B cell (primary cell): ENCODE measurements at regions not wholly inside any gene's neighbourhood (a gene's known extent, or its start where the extent isn't known, plus 50 kb on each side); places are given as distances from the start of the nearest gene placed in this dataset.

Experiments used
- ATAC-seq: fragments of 200-7000 bp; cut with Tn5 transposase; one replicate; pipeline ENCODE4 v1.10.0; 2021; ENCODE audit warnings: low read depth, mild to moderate bottlenecking, moderate number of reproducible peaks, moderate library complexity
- CTCF ChIA-PET: fragments of 350-600 bp; sonication (Branson Sonifier 250); formaldehyde crosslinking; loops from one replicate; lab custom pipeline; 2021; ENCODE audit warnings: antibody characterized with exemption, inconsistent platforms; lab: Charles Lee
- POLR2A ChIA-PET: fragments of 350-600 bp; sonication (Branson Sonifier 250); formaldehyde crosslinking; loops from one replicate; lab custom pipeline; 2021; ENCODE audit warnings: antibody characterized with exemption; lab: Charles Lee
- DNase-seq: peaks from one replicate; pipeline ENCODE4 v3.0.0; 2013
- H2AFZ ChIP-seq: 2 replicates; pipeline ENCODE4 v1.6.1; 2012; ENCODE audit warnings: mild to moderate bottlenecking, low read depth, low read length; ENCODE audit not compliant: insufficient read depth, poor library complexity, severe bottlenecking
- H3K27ac ChIP-seq, 2 donors: 1 replicate in 1 of 2; 2 replicates in 1 of 2; pipeline ENCODE4 v1.5.1; 2012 to 2013; ENCODE audit warnings: low read length in 2 of 2, mild to moderate bottlenecking in 2 of 2, moderate library complexity in 1 of 2
- H3K27me3 ChIP-seq, 4 experiments: fragments of 200-600 bp in 1 of 4; sonication (generic) in 1 of 4; replicated peaks in 1 of 4; 1 replicate in 2 of 4; 2 replicates in 2 of 4; pipeline versions ENCODE4 v1.6.1 to v1.7.0; 2013 to 2016; ENCODE audit warnings: low read length in 3 of 4, mild to moderate bottlenecking in 2 of 4, mixed read lengths in 1 of 4, moderate library complexity in 1 of 4; ENCODE audit not compliant: insufficient read depth in 4 of 4, control insufficient read depth in 3 of 4; ENCODE audit errors: control extremely low read depth in 1 of 4
- H3K36me3 ChIP-seq, 2 experiments: replicated peaks in 1 of 2; 1 replicate in 1 of 2; 2 replicates in 1 of 2; pipeline versions ENCODE4 v1.6.1 to v1.7.1; 2013; ENCODE audit warnings: low read length in 1 of 2; ENCODE audit not compliant: insufficient read depth in 2 of 2, control insufficient read depth in 1 of 2; ENCODE audit errors: control extremely low read depth in 1 of 2, extremely low read depth in 1 of 2
- H3K4me1 ChIP-seq, 2 donors: fragments of 200-600 bp in 1 of 2; sonication (generic) in 1 of 2; 1 replicate in 1 of 2; 2 replicates in 1 of 2; pipeline versions ENCODE4 v1.5.1 to v1.6.1; 2013 to 2017; ENCODE audit warnings: low read length in 2 of 2; ENCODE audit not compliant: control insufficient read depth in 2 of 2, insufficient read depth in 2 of 2
- H3K4me2 ChIP-seq: replicated peaks from 2 replicates; pipeline ENCODE3; 2012; ENCODE audit warnings: mild to moderate bottlenecking, low read depth, low read length; ENCODE audit not compliant: poor library complexity, severe bottlenecking
- H3K4me3 ChIP-seq, 5 experiments: fragments of 200-600 bp in 1 of 5; sonication (generic) in 1 of 5; 1 replicate in 3 of 5; 2 replicates in 2 of 5; pipeline versions ENCODE4 v1.5.1 to v1.7.0; 2011 to 2016; ENCODE audit warnings: low read length in 4 of 5, mild to moderate bottlenecking in 4 of 5, low read depth in 2 of 5, control low read depth in 1 of 5, moderate library complexity in 1 of 5; ENCODE audit not compliant: insufficient read depth in 1 of 5; ENCODE audit errors: control extremely low read depth in 1 of 5, extremely low read depth in 1 of 5
- H3K79me2 ChIP-seq: fragments of 200-600 bp; sonication (generic); one replicate; pipeline ENCODE4 v1.6.0; 2016; ENCODE audit warnings: low read length; ENCODE audit not compliant: control insufficient read depth, insufficient read depth
- H3K9ac ChIP-seq: fragments of 200-600 bp; sonication (generic); 2 replicates; pipeline ENCODE4 v1.6.1; 2017; ENCODE audit warnings: mild to moderate bottlenecking, low read length, moderate library complexity
- H3K9me3 ChIP-seq, 3 donors: one replicate each; pipeline versions ENCODE4 v1.6.1 to v1.7.1; 2013; ENCODE audit warnings: low read length in 2 of 3; ENCODE audit not compliant: control insufficient read depth in 2 of 3, insufficient read depth in 1 of 3; ENCODE audit errors: control extremely low read depth in 1 of 3
- H4K20me1 ChIP-seq: 2 replicates; pipeline ENCODE4 v1.6.0; 2012; ENCODE audit warnings: mild to moderate bottlenecking, low read length; ENCODE audit not compliant: insufficient read depth, control insufficient read depth, poor library complexity, severe bottlenecking
- H3K27ac Mint-ChIP-seq: one replicate; pipeline ENCODE4 v1.8.0; 2021; ENCODE audit warnings: mixed read lengths
- H3K27me3 Mint-ChIP-seq: one replicate; pipeline ENCODE4 v1.8.0; 2021; ENCODE audit warnings: mixed read lengths
- H3K4me1 Mint-ChIP-seq: one replicate; pipeline ENCODE4 v1.8.0; 2021; ENCODE audit warnings: mixed read lengths
- H3K4me3 Mint-ChIP-seq: one replicate; pipeline ENCODE4 v1.8.0; 2021; ENCODE audit warnings: mixed read lengths
- H3K9me3 Mint-ChIP-seq: one replicate; pipeline ENCODE4 v1.8.0; 2022; ENCODE audit warnings: mixed read lengths; ENCODE audit not compliant: insufficient read depth
- CTCF ChIP-seq: fragments of 200-600 bp; IDR thresholded peaks from one replicate; pipeline ENCODE4 v1.8.0; 2022; ENCODE audit warnings: antibody characterized with exemption, mild to moderate bottlenecking
- EZH2 ChIP-seq: IDR thresholded peaks from 2 replicates; pipeline ENCODE4 v1.6.1; 2012; ENCODE audit warnings: borderline replicate concordance, low read depth, mild to moderate bottlenecking, moderate library complexity, low read length; ENCODE audit not compliant: insufficient read depth, poor library complexity, severe bottlenecking
- WGBS: methylation state at CpG from one replicate; pipeline ENCODE4 v1.1.5; 2013; ENCODE audit warnings: missing lambda C conversion rate; ENCODE audit not compliant: insufficient coverage; 5-methylcytosine and 5-hydroxymethylcytosine counted together
- intact Hi-C: fragments of 100-400 bp; cut with micrococcal nuclease; formaldehyde crosslinking; loops from one replicate; pipeline ENCODE4 v1.10.0; 2022

GRCh38 chr9:1233568-1233967, 183.4 kb downstream of the DMRT2 start:
- Histone ChIP-seq H3K4me2 (no peak overlapping the region), H3K9me3 (peaks cover 0 to 2% (median 0%) of the 10 kb centered on the region in 3 donors), H2AFZ (no peak overlapping the region), H3K27me3 (no peaks in the 10 kb centered on the region), H3K36me3 (no peaks in the 10 kb centered on the region), H4K20me1 (no peaks in the 10 kb centered on the region), H3K4me1 (no peaks in the 10 kb centered on the region), H3K9ac (no peak overlapping the region), H3K27ac (no peak overlapping the region), H3K4me3 (no peak overlapping the region), H3K79me2 (no peaks in the 10 kb centered on the region)
- CTCF ChIA-PET: no interaction called here
- no peak for DNase-seq
- no peak for TF ChIP-seq EZH2
- no peak for TF ChIP-seq CTCF
- Mint-ChIP-seq H3K27ac (no peak overlapping the region), H3K4me3 (no peak overlapping the region), H3K27me3 (no peaks in the 10 kb centered on the region), H3K9me3 (no peaks in the 10 kb centered on the region), H3K4me1 (no peaks in the 10 kb centered on the region)
- no peak for ATAC-seq
- no CpG with 5 or more reads among the region's 2 CpGs for WGBS
- intact Hi-C loops: no loop called here
- POLR2A ChIA-PET: no interaction called here

- Histone ChIP-seq H3K4me3 (no peak overlapping the region), H3K27ac (no peak overlapping the region), H4K20me1 (no peaks in the 10 kb centered on the region), H3K9me3 (peaks cover 0 to 2% (median 0%) of the 10 kb centered on the region in 3 donors), H3K9ac (no peak overlapping the region), H3K36me3 (no peaks in the 10 kb centered on the region), H3K79me2 (no peaks in the 10 kb centered on the region), H2AFZ (no peak overlapping the region), H3K4me2 (no peak overlapping the region), H3K4me1 (no peaks in the 10 kb centered on the region), H3K27me3 (no peaks in the 10 kb centered on the region)
- DNase-seq: no peak
- Mint-ChIP-seq H3K4me1 (no peaks in the 10 kb centered on the region), H3K27ac (no peak overlapping the region), H3K27me3 (peaks cover 3% of the 10 kb centered on the region), H3K4me3 (no peak overlapping the region), H3K9me3 (no peaks in the 10 kb centered on the region)
- TF ChIP-seq EZH2 (no peak), CTCF (no peak)
- ATAC-seq: no peak
- WGBS: 96% methylated on average over 2 of the region's 4 CpGs
- CTCF ChIA-PET: no interaction called here
- POLR2A ChIA-PET: no interaction called here
- intact Hi-C loops: no loop called here
These were observed 185.5 kb downstream of the DMRT2 start for GRCh38 chr9:1235650-1236049.
